NCI-H1436 (cell line): ENCODE measurements at regions not wholly inside any gene's neighbourhood (a gene's known extent, or its start where the extent isn't known, plus 50 kb on each side); places are given as distances from the start of the nearest gene placed in this dataset.
"Not testable (repeated sequence)": the region's sequence is repeated elsewhere in the genome, so short reads cannot be mapped to it uniquely, and the experiment has no call there.

Experiments
- DNase-seq: peaks from one replicate; lab custom pipeline; 2025; lab: John Stamatoyannopoulos, UW

DNA sequence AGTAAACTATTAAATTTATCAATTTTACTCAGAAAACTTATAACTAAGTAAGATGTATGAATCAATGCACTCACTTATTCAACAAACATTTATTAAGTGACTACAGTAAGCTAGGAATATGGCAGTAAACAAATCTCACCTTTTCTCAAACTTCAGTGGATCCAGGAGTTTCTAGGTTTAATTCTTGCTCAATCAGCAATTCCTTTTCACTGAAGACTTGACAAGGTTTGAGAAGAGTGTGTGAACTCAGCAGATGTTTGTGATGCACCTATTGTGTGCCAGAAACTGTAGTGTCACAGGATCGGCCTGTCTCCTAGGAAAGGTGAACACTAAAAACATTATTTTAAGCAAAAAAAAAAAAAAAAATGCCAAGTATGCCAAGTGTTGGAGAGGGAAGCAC is 167.8 kb downstream of the ALG10 start:
- no peak for DNase-seq

DNA sequence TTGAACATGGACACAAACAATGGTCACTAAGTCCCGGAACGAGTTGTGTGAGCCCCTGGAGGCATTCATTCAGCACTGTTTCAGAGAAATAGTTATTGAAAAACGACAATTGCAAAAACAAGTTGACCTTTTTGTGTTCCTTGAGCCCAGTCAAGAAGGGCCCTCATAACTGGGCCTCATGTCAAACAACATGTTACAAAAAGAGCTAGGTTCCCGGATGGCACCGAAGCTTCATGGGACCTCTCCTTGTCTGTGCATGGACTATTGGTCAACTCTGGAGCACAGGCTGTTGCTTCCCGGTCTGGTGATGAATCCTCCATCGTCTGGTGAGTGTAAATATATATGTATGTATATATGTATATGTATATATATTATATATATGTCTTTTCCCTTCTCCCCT is 176.6 kb downstream of the ALG10 start:
- DNase-seq, result no peak

DNA sequence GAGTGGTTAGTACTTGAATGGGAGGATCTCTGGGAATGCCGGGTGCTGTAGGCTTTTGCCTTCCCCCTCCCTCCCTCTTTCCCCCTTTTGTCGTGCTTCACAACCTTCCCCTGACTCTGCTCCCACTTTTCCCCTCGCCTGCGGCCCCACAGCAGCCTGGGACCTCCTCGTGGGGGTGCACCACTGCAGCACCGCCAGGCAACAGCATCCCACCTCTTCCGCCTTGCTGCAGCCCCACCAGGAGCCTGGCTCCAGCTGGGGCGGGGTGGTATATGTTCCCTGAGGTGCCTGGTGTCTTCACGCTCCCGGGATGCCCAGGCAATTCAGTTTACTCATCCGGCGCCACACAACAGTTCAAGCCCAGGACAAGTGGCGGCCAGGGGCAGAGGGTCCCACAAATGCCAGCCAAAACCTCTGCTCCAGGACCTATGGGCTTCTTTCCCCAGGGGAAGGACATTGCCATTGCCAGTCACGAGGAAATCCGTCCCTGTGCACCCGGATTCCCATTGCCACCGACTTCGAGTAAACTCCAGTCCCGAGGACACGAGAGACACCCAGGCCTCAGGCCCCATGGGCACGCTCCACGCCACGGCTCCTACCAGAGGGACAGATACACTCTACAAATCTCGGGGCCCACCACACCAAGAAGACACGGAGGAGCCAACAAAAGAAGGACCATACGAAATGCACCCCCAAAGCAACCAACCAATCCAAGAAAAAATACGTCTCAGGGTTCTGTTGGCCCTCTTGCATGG is 181.7 kb downstream of the ALG10 start:
- DNase-seq, result no peak

DNA sequence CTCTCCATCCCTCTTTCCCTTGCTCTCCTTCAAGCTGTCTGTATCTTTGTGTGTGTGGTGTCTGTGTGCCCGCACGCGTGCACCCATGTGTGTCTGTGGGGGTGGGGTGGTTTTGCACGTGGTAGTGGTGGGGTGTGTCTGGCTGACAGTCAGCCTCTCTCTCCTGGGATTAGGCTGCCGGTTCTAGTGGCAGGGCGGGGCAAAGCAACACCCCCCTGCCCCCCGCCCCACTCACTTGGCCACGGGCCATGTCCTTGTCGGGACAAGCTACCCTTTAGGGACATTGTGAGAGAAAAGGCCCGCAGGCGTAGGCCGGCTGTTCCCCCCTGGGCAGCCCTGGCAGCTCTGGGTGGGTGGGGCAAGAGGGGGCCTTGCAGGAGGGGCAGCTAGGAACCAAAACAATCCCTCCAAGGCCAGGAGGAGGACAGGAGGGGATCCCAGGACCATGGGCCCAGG is 182.6 kb downstream of the ALG10 start:
- DNase-seq, result no peak

DNA sequence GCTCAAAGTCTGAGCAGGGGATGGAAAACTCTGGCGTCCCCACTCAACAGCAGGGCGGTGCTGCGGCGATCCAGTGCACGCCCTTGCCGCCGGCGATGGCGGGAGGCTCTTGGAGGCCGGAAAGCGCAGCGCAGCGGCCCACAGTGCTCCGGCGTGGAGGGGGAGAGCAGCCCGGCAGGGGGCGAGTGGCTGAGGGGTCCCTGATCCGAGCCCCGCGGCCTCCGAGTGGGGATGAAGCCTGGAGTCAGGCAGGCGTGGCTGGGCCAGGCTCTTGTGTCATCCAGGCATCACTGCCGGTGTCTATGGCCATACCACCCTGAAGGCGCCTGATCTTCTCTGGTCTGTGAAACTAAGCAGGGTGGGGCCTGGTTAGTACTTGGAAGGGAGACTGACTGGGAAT is 183.1 kb downstream of the ALG10 start:
- DNase-seq, result no peak

DNA sequence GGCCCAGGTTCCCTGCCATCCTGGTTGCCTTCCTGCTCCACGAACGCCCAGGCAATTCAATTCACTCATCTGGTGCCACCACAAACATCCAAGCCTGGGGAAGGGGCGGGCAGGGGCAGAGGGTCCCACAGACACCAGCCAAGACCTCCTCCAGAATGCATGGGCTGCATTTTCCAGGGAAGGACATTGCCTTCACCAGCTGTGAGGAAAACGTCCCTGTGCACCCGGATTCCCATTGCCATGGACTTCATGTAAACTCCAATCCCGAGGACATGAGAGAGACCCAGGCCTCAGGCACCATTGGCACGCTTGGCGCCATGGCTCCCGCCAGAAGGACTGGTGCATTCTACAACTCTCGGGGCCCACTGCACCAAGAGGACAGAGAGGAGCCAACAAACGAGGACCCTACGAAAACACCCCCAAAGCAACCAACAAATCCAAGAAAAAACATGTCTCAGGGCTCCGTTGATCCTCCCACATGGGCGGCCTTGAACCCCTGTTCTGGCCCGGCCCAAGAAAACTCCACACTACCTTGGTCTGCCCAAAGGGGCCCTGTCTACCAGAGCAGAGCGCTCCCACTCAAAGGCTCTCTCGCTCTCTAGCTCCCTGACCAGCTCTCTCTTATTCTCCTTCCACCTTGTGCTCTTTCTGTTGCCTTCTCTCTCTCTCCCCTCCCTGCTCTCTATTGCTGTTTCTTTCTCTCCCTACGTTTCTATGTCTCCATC is 183.9 kb downstream of the ALG10 start:
- DNase-seq, result no peak

DNA sequence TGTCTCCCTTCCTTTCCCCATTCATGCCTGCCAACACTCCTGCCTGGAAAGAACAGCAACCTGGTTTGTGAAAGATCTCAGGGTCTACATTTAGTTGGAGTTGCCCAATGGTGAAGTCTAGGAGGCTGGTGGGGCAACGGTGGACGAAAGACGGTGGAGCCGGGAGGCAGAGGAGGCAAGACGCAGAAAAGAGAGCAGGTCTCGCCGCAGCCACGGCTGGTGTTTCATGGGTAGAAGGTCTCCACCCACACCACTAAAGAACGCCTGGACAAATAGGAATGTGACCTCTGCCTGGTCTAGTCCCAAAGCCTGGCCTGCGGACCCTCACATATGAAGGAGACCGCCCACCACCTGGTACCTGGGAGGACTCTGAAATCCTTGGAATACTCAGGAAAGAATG is 185.6 kb downstream of the ALG10 start:
- no peak for DNase-seq

DNA sequence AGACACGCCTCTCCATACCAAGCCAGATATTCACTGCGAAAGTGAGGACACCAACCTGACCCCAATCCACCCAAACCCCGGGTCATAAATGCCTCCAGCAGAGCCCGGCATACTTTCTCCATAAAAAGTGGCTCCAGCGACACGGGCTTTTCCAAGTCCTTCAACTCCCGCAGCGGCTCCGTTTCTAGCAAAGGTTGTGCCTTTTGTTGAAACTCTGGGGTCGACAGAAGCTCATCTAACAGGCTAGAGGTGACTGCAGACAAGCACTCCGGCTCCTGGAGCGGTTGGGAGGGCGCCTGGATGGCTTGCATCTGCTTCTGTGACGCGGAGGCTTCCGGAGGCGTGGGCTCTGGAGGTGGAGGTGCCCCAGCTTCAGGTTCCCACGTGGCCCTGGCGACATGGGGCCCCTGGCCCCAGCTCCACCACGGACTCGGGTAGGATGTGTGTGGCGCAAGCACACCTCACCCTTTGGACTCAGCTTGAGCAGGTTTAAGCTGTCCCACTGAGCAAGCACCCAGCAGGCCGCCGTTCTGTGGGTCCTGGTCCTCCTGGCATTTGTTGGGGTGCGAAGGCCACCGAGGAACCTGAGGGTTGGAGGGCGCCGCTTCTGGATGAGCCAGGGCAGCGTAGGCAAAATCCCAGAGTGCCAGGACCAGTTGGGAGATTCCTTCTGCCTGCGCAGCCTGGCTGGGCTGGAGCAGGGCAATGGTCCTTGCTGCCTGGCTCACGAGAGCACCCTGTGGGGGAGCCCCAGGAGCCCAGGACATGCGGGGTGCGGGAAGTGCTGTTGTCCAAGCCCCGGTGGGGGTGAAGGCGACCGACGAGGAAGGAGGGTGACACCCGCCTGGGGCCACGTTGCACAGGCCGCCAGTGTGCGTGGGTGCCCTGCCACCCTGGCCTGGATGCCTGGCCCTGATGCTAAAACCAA is 186.3 kb downstream of the ALG10 start:
- no peak for DNase-seq

DNA sequence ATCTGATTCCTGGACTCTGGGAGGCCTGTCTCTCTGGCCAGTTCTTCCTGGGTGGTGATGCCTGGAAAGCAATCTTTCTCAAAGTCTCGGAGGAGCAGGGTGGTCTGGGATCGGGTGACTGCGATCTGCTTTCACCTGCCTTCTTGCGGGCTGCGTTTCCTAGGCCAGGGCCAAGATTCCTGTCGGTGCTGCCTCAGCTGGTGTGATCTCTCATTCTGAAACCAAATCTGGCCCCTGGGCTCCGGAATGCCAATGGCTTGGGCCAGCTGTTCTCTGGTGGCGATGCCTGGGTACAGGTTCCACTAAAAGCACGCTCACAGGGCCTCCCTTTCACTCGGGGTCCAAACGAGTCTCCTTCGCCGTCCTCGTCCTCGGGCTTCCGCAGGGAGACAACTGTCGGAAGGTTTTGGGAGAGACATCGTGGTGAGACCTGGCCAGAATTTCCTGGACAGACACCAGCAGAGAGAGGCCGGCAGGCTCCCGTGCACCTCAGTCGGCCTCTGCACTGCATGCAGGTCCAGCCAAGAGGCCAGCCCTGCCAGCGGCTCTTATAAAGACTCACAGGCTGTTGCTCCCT is 187.1 kb downstream of the ALG10 start:
- no peak for DNase-seq

DNA sequence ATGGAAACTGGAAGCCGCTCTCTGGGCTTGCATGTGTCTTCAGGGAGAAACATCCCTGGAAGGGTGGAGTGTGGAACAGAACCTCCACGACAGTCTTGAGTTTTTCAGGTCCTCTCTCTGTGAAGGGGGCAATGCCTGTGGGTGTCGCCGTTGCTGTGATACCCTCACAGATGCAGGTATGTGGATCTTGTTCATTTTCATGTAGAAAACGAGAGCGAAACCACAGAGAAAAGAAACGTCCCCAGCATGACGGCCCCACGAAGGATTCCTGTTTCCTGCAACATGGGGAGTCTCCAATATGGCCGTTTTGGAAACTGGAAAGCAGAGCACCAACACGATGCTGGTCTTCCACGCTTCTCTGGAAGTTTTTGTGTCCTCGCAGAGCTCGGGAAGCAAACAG is 187.9 kb downstream of the ALG10 start:
- no peak for DNase-seq

DNA sequence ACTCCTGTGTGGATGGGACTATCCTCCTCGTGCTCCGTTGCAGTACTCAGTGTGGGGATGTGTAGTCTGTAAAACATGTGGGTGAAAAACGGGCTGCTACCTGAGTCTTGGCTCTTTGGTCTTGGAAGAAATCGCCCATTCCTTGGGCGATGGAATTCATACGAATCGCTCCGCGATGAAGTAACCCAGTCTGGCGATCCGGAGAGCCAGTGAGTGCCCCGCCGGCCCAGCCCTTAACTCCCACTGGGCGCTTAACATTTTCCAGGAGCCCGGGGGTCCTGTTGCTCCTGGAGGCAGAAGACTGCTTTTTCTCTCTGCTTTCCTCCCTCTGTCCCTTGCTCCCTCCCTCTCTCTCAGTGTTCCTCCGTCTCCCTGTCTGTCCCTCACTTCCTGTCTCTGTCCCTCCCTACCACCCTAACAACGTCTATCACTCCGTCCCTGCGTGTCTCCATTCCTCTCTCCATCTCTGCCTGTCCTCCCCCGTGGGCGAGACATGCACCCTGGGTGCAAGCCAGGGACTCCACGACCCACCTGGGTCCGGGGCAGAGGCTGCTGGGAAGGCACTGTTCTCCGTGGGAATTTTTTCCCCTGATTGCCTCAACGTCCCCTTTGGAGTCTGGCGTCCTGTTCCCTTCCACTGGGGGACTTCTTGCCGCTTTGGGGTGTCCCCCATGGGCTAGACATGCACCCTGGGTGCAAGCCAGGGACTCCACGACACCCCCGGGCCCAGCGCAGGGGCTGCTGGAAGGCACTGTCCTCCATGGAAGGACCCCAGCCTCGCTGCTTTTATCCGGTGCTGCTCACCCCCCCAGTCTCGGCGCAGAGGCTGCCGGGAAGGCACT is 188.6 kb downstream of the ALG10 start:
- no peak for DNase-seq

DNA sequence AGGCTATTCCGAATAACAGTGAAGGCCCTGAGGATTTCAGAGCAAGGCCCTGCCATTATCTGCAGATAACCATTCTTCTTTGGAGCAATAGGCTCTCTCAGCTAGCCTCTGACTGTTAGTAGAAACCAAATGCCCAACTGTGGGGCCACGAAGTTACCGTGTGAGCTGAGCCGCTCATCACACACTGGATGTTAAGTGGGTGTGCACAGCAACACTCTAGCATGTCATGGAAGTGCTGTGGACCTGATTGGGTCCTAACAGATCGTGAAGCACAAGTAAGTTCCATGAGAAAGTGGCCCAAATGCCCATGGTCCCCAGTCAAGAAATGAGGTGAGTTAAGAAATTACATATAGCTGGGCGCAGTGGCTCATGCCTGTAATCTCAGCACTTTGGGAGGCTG is 190.4 kb downstream of the ALG10 start:
- no peak for DNase-seq

DNA sequence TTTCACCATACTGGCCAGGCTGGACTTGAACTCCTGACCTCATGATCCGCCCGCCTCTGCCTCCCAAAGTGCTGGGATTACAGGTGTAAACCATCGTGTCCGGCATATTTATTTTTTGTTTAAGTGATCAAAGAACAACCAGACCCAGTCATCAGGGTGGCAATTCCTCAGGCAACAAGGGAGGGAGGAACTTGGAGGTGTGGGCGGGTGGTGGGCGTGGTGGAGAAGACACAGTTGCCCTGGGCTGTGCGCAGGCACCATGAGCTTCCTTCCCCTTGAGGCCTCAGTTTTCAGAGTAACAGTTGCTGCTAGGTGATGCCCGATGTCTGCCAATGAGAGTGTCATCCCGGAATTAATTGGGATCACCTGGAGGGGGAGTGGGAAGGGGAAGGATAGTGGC is 191.7 kb downstream of the ALG10 start:
- DNase-seq, result no peak

DNA sequence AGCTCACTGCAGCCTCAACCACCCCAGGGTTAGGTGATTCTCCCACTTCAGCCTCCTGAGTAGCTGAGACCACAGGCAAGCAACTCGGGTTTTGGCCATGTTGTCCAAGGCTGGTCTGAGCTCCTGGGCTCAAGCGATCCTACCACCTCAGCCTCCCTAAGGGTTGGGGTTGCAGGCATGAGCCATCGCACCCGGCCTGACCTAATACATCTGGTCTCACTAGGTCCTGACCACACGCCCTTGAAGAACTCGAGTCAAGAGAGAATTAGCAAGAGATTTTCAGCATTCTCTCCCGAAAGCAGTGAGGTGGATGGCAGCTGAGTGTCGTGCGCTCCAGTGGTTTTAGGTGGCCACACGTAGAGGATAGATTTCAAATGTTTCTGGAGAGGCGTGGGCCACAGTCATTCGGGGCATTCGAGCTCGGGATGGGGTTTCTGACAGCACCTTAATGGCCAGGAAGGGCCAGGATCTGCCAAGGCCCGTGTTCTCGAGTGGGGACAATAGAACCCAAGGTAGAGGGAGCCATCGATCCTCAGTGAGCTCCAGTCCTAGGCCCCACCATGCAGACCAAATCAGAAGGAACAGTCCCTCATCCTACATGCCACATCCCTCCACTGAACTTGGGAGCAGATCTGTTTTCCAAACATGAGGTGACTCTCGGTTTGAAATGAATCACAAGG is 193.1 kb downstream of the ALG10 start:
- no peak for DNase-seq

DNA sequence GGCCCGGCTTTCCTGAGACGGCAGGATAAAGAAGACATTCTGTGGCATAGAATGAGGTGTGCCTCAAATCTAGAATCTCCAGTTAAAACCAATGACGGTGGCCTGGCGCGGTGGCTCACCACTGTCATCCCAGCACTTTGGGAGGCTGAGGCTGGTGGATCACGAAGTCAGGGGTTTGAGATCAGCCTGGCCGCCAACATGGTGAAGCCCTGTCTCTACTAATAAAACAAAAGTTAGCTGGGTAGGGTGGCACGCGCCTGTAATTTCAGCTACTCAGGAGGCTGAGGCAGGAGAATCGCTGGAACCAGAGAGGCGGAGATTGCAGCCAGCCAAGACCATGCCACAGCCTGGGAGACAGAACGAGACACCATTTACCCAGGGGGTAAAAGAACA is 193.6 kb downstream of the ALG10 start:
- no peak for DNase-seq

DNA sequence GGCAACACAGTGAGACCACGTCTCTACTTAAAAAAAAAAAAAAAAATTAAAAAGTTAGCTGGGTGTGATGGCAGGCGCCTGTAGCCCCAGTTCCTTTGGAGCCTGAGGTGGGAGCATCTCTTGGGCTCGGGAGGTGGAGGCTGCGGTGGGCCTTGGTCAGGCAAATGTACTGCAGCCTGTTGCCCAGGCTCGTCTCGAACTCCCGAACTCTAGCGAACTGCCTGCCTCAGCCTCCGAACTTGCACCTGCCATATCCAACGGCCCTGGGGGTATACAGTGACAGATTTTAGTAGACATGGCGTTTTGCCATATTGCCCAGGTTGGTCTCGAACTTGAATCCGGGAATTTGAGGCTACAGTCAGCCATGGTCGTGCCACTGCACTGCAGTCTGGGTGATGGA is 195.4 kb downstream of the ALG10 start:
- no peak for DNase-seq

DNA sequence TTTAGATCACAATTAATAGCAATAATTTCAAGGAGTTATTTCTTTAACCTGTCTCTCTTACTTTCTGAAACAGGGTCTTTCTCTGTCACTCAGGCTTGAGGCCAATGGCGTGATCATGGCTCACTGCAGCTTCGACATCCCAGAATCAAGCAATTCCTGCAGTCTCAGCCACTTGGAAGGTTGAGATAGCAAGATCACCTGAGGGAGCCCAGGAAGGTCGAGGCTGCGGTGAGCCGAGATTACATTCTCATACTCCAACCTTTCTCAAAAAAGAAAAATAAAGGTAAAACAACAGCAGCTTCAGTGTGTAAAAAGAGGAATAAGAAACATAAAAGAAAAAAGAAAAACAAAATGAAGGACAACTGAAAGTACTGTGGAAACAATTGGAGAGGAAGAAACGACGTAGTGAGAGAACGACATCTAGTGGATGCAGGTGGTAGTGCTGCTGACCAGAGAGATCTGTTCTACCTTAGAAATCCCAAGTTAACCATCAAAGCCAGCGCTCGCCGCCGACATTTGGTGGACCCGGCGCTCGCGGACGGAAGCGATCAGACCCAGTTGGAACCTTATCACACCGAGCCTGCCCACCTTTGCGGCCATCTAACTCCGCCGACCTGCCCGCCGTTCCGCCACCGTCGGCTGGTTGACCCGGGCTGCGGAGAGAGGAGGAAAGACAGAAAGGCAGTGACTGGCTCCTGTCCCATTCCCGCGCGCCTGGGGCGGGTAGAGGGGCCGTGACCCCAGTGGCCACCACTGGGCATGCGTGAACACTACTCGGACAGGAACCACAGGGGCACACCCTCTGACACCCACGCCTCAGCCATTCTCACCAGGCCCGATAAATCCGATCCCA is 196.1 kb downstream of the ALG10 start:
- DNase-seq, result peak; percentile 47

DNA sequence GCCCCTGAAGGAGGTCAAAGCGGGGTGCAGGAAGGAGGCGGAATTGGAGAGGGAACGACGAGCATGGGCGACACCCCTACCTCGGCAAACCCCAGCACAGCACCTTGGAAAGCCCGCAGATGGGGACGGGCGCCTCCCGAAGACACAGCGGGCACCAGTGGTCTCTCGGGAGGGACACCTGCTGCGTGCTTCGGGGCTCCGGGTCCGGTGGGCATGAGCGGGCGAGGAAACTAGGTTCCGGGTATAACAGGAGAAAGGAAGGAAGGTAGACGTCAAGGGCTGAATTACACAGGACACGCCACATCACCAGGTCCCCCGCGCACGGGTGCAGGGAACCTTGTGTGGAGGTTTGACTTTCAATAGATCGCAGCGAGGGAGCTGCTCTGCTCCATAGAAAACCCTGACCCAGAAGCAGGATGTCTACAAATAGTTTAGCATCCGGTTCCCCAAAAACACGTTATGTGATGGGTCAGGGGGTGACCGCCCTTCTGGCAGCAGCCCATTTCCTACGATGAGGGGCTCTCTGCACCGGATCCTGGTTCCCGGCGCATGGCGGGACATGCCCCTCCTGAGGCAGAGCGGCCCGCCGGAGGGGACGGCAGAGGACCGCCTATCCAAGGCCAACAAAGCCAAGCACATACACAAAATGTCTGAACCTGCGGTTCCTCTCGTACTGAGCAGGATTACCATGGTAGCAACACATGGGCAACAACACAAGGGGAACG is 196.9 kb downstream of the ALG10 start:
- DNase-seq, result no peak

DNA sequence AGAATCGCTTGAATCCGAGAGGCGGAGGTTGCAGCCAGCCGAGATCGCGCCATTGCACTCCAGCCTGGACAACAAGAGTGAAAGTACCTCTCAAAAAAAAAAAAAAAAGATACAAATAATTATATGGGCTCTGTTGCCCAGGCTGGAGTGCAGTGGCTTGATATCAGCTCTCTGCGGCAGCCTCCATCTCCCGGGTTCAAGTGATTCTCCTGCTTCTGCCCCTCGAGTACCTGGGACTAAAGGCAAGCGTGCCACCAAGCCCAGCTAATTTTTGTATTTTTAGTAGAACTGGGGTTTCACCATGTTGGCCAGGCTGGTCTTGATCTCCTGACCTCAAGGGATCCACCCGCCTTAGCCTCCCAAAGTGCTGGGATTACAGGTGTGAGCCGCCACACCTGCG is 197.8 kb downstream of the ALG10 start:
- DNase-seq, result not testable (repeated sequence)
